Nephron progenitor cell (in vitro differentiated cells): ENCODE measurements at regions not wholly inside any gene's neighbourhood (a gene's known extent, or its start where the extent isn't known, plus 50 kb on each side); places are given as distances from the start of the nearest gene placed in this dataset.

ENCODE experiments used
- DNase-seq: peaks from one replicate; pipeline ENCODE4 v3.0.0; 2021
- H3K27ac Mint-ChIP-seq: 2 replicates; pipeline ENCODE4 v1.8.0; 2021; ENCODE audit warnings: mild to moderate bottlenecking, moderate library complexity, mixed read lengths
- H3K27me3 Mint-ChIP-seq: 2 replicates; pipeline ENCODE4 v1.8.0; 2021; ENCODE audit warnings: mild to moderate bottlenecking, low read depth, mixed read lengths; ENCODE audit not compliant: poor library complexity
- H3K36me3 Mint-ChIP-seq: 2 replicates; pipeline ENCODE4 v1.8.0; 2021; ENCODE audit warnings: low read depth, mixed read lengths
- H3K4me1 Mint-ChIP-seq: 2 replicates; pipeline ENCODE4 v1.8.0; 2021; ENCODE audit warnings: mixed read lengths
- H3K4me3 Mint-ChIP-seq: 2 replicates; pipeline ENCODE4 v1.8.0; 2021; ENCODE audit warnings: mild to moderate bottlenecking, moderate library complexity, mixed read lengths
- H3K9me3 Mint-ChIP-seq: 2 replicates; pipeline ENCODE4 v1.8.0; 2021; ENCODE audit warnings: mild to moderate bottlenecking, moderate library complexity, mixed read lengths
- TF ChIP-seq, protein P1 (sequence below): fragments of 200-600 bp; sonication (generic); IDR thresholded peaks from 2 replicates; pipeline ENCODE4 v1.5.0; 2021; ENCODE audit warnings: antibody characterized with exemption

- TF ChIP-seq, protein P1, sequence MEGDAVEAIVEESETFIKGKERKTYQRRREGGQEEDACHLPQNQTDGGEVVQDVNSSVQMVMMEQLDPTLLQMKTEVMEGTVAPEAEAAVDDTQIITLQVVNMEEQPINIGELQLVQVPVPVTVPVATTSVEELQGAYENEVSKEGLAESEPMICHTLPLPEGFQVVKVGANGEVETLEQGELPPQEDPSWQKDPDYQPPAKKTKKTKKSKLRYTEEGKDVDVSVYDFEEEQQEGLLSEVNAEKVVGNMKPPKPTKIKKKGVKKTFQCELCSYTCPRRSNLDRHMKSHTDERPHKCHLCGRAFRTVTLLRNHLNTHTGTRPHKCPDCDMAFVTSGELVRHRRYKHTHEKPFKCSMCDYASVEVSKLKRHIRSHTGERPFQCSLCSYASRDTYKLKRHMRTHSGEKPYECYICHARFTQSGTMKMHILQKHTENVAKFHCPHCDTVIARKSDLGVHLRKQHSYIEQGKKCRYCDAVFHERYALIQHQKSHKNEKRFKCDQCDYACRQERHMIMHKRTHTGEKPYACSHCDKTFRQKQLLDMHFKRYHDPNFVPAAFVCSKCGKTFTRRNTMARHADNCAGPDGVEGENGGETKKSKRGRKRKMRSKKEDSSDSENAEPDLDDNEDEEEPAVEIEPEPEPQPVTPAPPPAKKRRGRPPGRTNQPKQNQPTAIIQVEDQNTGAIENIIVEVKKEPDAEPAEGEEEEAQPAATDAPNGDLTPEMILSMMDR, result no peak
- Mint-ChIP-seq H3K4me3 (no peak overlapping the region), H3K27ac (no peak overlapping the region), H3K9me3 (no peaks in the 10 kb centered on the region), H3K36me3 (no peaks in the 10 kb centered on the region), H3K4me1 (peaks cover 5% of the 10 kb centered on the region), H3K27me3 (no peaks in the 10 kb centered on the region)
- no peak for DNase-seq
These were observed 267.1 kb downstream of the ACTR3 start for GRCh38 chr2:114157057-114157385.

GRCh38 chr2:114160263-114160981, 270.5 kb downstream of the ACTR3 start:
- H3K9me3 Mint-ChIP-seq, result no peaks in the 10 kb centered on the region
- H3K4me1 Mint-ChIP-seq, result peaks cover 5% of the 10 kb centered on the region
- peaks cover 3% of the 10 kb centered on the region for H3K27me3 Mint-ChIP-seq
- no peaks in the 10 kb centered on the region for H3K36me3 Mint-ChIP-seq
- H3K4me3 Mint-ChIP-seq, result no peak overlapping the region
- DNase-seq, result no peak
- no peak overlapping the region for H3K27ac Mint-ChIP-seq
- TF ChIP-seq, protein P1, result no peak

GRCh38 chr2:114161371-114161770, 271.5 kb downstream of the ACTR3 start:
- H3K36me3 Mint-ChIP-seq, result no peaks in the 10 kb centered on the region
- H3K27ac Mint-ChIP-seq, result no peak overlapping the region

DNA sequence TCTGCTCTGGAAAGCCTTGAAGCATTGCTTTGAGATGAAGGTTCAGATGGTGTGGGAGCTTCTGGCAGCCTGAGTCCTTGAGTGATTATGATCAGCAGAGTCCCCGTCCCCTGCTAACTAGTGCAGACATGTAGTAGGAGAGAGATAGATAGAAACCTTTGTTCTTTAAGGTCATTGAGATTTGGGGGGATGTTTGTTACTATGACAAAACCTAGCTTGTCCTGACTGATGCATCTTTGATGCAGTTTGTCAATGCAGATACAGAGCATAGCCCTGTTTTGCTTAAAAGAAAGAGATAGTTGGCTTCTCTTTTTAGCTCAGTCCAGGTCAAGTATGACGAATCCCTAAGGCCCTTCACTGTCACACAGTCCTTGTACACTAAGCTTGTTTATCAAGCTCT, 274.6 kb upstream of the DPP10 start:
- H3K36me3 Mint-ChIP-seq, result no peaks in the 10 kb centered on the region
- DNase-seq, result no peak
- no peaks in the 10 kb centered on the region for H3K4me1 Mint-ChIP-seq
- no peak overlapping the region for H3K27ac Mint-ChIP-seq
- peaks cover 11% of the 10 kb centered on the region for H3K27me3 Mint-ChIP-seq
- no peak overlapping the region for H3K4me3 Mint-ChIP-seq
- H3K9me3 Mint-ChIP-seq, result no peaks in the 10 kb centered on the region
- TF ChIP-seq, protein P1, result no peak

More at GRCh38 chr2:114161371-114161770, 271.5 kb downstream of the ACTR3 start:
- H3K9me3 Mint-ChIP-seq, result no peaks in the 10 kb centered on the region
- no peak for DNase-seq
- H3K4me3 Mint-ChIP-seq, result no peak overlapping the region
- peaks cover 5% of the 10 kb centered on the region for H3K4me1 Mint-ChIP-seq
- peaks cover 3% of the 10 kb centered on the region for H3K27me3 Mint-ChIP-seq
- TF ChIP-seq, protein P1, result no peak

DNA sequence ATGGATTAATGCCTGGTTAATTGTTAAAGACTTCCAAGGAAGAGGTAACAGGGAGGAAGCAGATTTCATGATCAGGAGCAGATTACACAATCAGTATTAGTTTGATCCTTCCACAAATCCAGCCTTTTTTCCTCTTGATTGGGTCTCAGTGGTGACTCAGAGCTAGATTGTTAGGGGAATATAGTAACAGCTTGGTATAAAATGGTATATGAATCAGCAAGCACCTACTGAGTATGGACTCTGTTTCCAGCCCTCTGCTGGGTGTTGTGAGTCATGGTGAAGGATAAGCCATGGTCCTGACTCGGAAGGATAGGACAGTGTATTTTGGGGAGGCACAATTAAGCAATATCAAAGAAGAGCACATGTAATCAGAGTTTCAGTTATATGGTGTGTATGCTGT, 272.4 kb upstream of the DPP10 start:
- no peak overlapping the region for H3K27ac Mint-ChIP-seq
- H3K36me3 Mint-ChIP-seq, result no peaks in the 10 kb centered on the region
- no peaks in the 10 kb centered on the region for H3K4me1 Mint-ChIP-seq
- TF ChIP-seq, protein P1, result no peak
- no peaks in the 10 kb centered on the region for H3K9me3 Mint-ChIP-seq
- H3K27me3 Mint-ChIP-seq, result peaks cover 9% of the 10 kb centered on the region
- H3K4me3 Mint-ChIP-seq, result no peak overlapping the region
- DNase-seq, result no peak

DNA sequence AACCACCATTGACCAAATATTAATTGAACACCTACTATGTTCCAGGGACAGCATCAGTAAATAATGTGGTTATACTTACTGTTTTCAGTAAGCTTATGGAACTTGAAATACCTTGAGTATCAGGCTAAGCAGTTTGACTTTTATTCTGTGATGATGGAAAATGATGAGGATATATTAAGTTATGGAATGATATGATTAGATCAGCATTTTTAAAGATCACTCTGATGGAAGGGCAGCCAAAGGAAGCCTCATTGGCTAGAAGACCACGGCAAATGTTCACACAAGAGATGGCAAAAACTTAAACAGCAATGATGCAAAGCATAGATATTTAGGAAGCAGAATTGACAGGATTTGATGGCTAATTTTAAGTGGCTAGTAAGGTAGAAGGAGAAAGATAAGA, 266.9 kb upstream of the DPP10 start:
- Mint-ChIP-seq H3K9me3 (peaks cover 2% of the 10 kb centered on the region), H3K27me3 (peaks cover 14% of the 10 kb centered on the region), H3K36me3 (no peaks in the 10 kb centered on the region), H3K27ac (no peak overlapping the region), H3K4me1 (no peaks in the 10 kb centered on the region), H3K4me3 (no peak overlapping the region)
- TF ChIP-seq, protein P1, result no peak
- no peak for DNase-seq
